HG02943 (cell line): ENCODE measurements at regions not wholly inside any gene's neighbourhood (a gene's known extent, or its start where the extent isn't known, plus 50 kb on each side); places are given as distances from the start of the nearest gene placed in this dataset.
A peak's percentile ranks its signal among the peaks of the same experiment; 100 is the strongest.
"Not testable (repeated sequence)": the region's sequence is repeated elsewhere in the genome, so short reads cannot be mapped to it uniquely, and the experiment has no call there.

Source experiments
- ATAC-seq: cut with Tn5 transposase; IDR thresholded peaks from one replicate; pipeline ENCODE4 v1.9.1; 2021; ENCODE audit warnings: mild to moderate bottlenecking, low read depth, moderate library complexity; ENCODE audit not compliant: unreplicated experiment

GRCh38 chr2:212914392-212914791 is 237.0 kb downstream of the IKZF2 start:
- no peak for ATAC-seq

- ATAC-seq, result no peak
Observed at GRCh38 chr2:212913640-212914306, 237.6 kb downstream of the IKZF2 start.

- no peak for ATAC-seq
Observed at GRCh38 chr2:212912445-212913103, 238.8 kb downstream of the IKZF2 start.

- no peak for ATAC-seq
Observed at GRCh38 chr2:212911011-212911410, 240.4 kb downstream of the IKZF2 start.

- no peak for ATAC-seq
Observed at GRCh38 chr2:212908682-212909435, 242.6 kb downstream of the IKZF2 start.

- no peak for ATAC-seq
Observed at GRCh38 chr2:212908031-212908430, 243.4 kb downstream of the IKZF2 start.

GRCh38 chr2:212906620-212907019 is 244.8 kb downstream of the IKZF2 start:
- ATAC-seq, result no peak

GRCh38 chr2:212905640-212906201 is 245.7 kb downstream of the IKZF2 start:
- no peak for ATAC-seq

- ATAC-seq, result no peak
Observed at GRCh38 chr2:212904646-212905045, 246.8 kb downstream of the IKZF2 start.

GRCh38 chr2:212903413-212903812 is 248.0 kb downstream of the IKZF2 start:
- ATAC-seq, result no peak

- ATAC-seq, result no peak
Observed at GRCh38 chr2:212902421-212902820, 249.0 kb downstream of the IKZF2 start.

- peak; percentile 70 for ATAC-seq
Observed at GRCh38 chr2:212901604-212902275, 249.7 kb downstream of the IKZF2 start.

- ATAC-seq, result no peak
Observed at GRCh38 chr2:212900715-212901114, 250.7 kb downstream of the IKZF2 start.

GRCh38 chr2:212898011-212898410 is 253.4 kb downstream of the IKZF2 start:
- no peak for ATAC-seq

- ATAC-seq, result no peak
Observed at GRCh38 chr2:212897296-212897695, 254.1 kb downstream of the IKZF2 start.

- no peak for ATAC-seq
Observed at GRCh38 chr2:212894026-212894425, 257.4 kb downstream of the IKZF2 start.

- no peak for ATAC-seq
Observed at GRCh38 chr2:212893216-212893615, 258.2 kb downstream of the IKZF2 start.

- ATAC-seq, result no peak
Observed at GRCh38 chr2:212892193-212892592, 259.2 kb downstream of the IKZF2 start.

- ATAC-seq, result no peak
Observed at GRCh38 chr2:212891580-212891979, 259.8 kb downstream of the IKZF2 start.

- no peak for ATAC-seq
Observed at GRCh38 chr2:212882626-212883025, 268.8 kb downstream of the IKZF2 start.

- not testable (repeated sequence) for ATAC-seq
Observed at GRCh38 chr2:212876556-212876955, 274.9 kb downstream of the IKZF2 start.
